Right atrium auricular region (tissue), 2 donors: ENCODE measurements at regions not wholly inside any gene's neighbourhood (a gene's known extent, or its start where the extent isn't known, plus 50 kb on each side); places are given as distances from the start of the nearest gene placed in this dataset.

Experiments used
- DNase-seq: peaks from one replicate; pipeline ENCODE4 v3.0.0-alpha.2; 2019; ENCODE audit warnings: low spot score
- H3K27ac ChIP-seq, 2 donors: fragments of 200-600 bp; sonication (generic); 1 replicate in 1 of 2; 2 replicates in 1 of 2; pipeline ENCODE4 v1.5.1; 2016 to 2019
- H3K27me3 ChIP-seq, 2 donors: fragments of 200-600 bp; sonication (generic); one replicate each; pipeline versions ENCODE4 v1.5.1 to v1.6.0; 2017 to 2019
- H3K36me3 ChIP-seq: fragments of 200-600 bp; sonication (generic); one replicate; pipeline ENCODE4 v1.5.1; 2016
- H3K4me1 ChIP-seq, 2 donors: fragments of 200-600 bp; sonication (generic); one replicate each; pipeline versions ENCODE4 v1.5.1 to v1.6.0; 2017 to 2019
- H3K4me3 ChIP-seq, 2 donors: fragments of 200-600 bp; sonication (generic); 1 replicate in 1 of 2; 2 replicates in 1 of 2; pipeline ENCODE4 v1.5.1; 2017 to 2019; ENCODE audit warnings: mild to moderate bottlenecking in 1 of 2, moderate library complexity in 1 of 2
- H3K9me3 ChIP-seq, 2 donors: fragments of 200-600 bp; sonication (generic); one replicate each; pipeline ENCODE4 v1.5.1; 2019
- CTCF ChIP-seq, 2 donors: fragments of 200-600 bp; sonication (generic); IDR thresholded peaks; one replicate each; pipeline ENCODE4 v1.5.1; 2019; ENCODE audit warnings: antibody characterized with exemption in 2 of 2

- DNase-seq, result no peak
- Histone ChIP-seq H3K36me3 (no peaks in the 10 kb centered on the region), H3K4me1 (no peaks in the 10 kb centered on the region), H3K27me3 (no peaks in the 10 kb centered on the region), H3K4me3 (no peak overlapping the region), H3K9me3 (no peaks in the 10 kb centered on the region), H3K27ac (no peak overlapping the region)
- no peak for TF ChIP-seq CTCF (IDR thresholded peaks at IDR 0.05)
These were observed 574.8 kb downstream of the HACE1 start for GRCh38 chr6:104284872-104285271.

- Histone ChIP-seq H3K4me3 (no peak overlapping the region), H3K27me3 (no peaks in the 10 kb centered on the region), H3K27ac (no peak overlapping the region), H3K4me1 (no peaks in the 10 kb centered on the region), H3K9me3 (peaks cover 0 to 10% of the 10 kb centered on the region in 2 donors), H3K36me3 (no peaks in the 10 kb centered on the region)
- no peak for DNase-seq
- no peak for TF ChIP-seq CTCF (IDR thresholded peaks at IDR 0.05)
These were observed 577.1 kb downstream of the HACE1 start for GRCh38 chr6:104282581-104282980.

- Histone ChIP-seq H3K9me3 (peaks cover 0 to 22% of the 10 kb centered on the region in 2 donors), H3K4me1 (no peaks in the 10 kb centered on the region), H3K36me3 (no peaks in the 10 kb centered on the region), H3K4me3 (no peak overlapping the region), H3K27me3 (no peaks in the 10 kb centered on the region), H3K27ac (no peak overlapping the region)
- TF ChIP-seq CTCF (IDR thresholded peaks at IDR 0.05), result no peak
- DNase-seq, result no peak
These were observed 578.3 kb downstream of the HACE1 start for GRCh38 chr6:104281370-104281769.

GRCh38 chr6:104268389-104268788 lies 591.3 kb downstream of the HACE1 start:
- H3K27ac ChIP-seq, result no peak overlapping the region
- H3K4me3 ChIP-seq, result no peak overlapping the region
- H3K36me3 ChIP-seq, result no peaks in the 10 kb centered on the region
- no peak for TF ChIP-seq CTCF (IDR thresholded peaks at IDR 0.05)
- no peaks in the 10 kb centered on the region for H3K9me3 ChIP-seq
- H3K27me3 ChIP-seq, result no peaks in the 10 kb centered on the region
- DNase-seq, result no peak
- no peaks in the 10 kb centered on the region for H3K4me1 ChIP-seq

GRCh38 chr6:104266922-104267321 lies 592.8 kb downstream of the HACE1 start:
- no peaks in the 10 kb centered on the region for H3K36me3 ChIP-seq
- H3K9me3 ChIP-seq, result no peaks in the 10 kb centered on the region
- no peak overlapping the region for H3K27ac ChIP-seq
- no peaks in the 10 kb centered on the region for H3K4me1 ChIP-seq
- no peak for TF ChIP-seq CTCF (IDR thresholded peaks at IDR 0.05)
- DNase-seq, result no peak
- H3K27me3 ChIP-seq, result no peaks in the 10 kb centered on the region
- no peak overlapping the region for H3K4me3 ChIP-seq

GRCh38 chr6:104256646-104257045 lies 603.1 kb downstream of the HACE1 start:
- no peaks in the 10 kb centered on the region for H3K4me1 ChIP-seq
- no peak overlapping the region for H3K4me3 ChIP-seq
- no peak for DNase-seq
- TF ChIP-seq CTCF (IDR thresholded peaks at IDR 0.05), result no peak
- H3K27me3 ChIP-seq, result no peaks in the 10 kb centered on the region
- no peaks in the 10 kb centered on the region for H3K9me3 ChIP-seq
- H3K27ac ChIP-seq, result no peak overlapping the region
- no peaks in the 10 kb centered on the region for H3K36me3 ChIP-seq
